GM23338 (cell line): ENCODE measurements at regions not wholly inside any gene's neighbourhood (a gene's known extent, or its start where the extent isn't known, plus 50 kb on each side); places are given as distances from the start of the nearest gene placed in this dataset.

Source experiments
- ATAC-seq: fragments of 200-7000 bp; cut with Tn5 transposase; 3 replicates; pipeline ENCODE4 v1.9.1; 2020
- DNase-seq: peaks from one replicate; pipeline ENCODE4 v3.0.0-alpha.2; 2015; ENCODE audit warnings: low spot score
- H2AFZ ChIP-seq: fragments of 200-600 bp; sonication (generic); 2 replicates; pipeline ENCODE4 v1.8.0; 2016; ENCODE audit warnings: antibody characterized with exemption, mild to moderate bottlenecking, moderate library complexity
- H3F3A ChIP-seq: fragments of 200-600 bp; sonication (generic); replicated peaks from 2 replicates; pipeline ENCODE4 v1.8.0; 2017; ENCODE audit warnings: antibody characterized with exemption, mixed run types, low read depth
- H3K27ac ChIP-seq: fragments of 200-600 bp; sonication (generic); 2 replicates; pipeline ENCODE4 v1.6.1; 2016; ENCODE audit warnings: low read depth
- H3K27me3 ChIP-seq: fragments of 200-600 bp; sonication (generic); 2 replicates; pipeline ENCODE4 v1.8.0; 2016; ENCODE audit warnings: mild to moderate bottlenecking, mixed run types, moderate library complexity; ENCODE audit not compliant: insufficient read depth
- H3K36me3 ChIP-seq: fragments of 200-600 bp; sonication (generic); 2 replicates; pipeline ENCODE4 v1.8.0; 2016; ENCODE audit warnings: mild to moderate bottlenecking; ENCODE audit not compliant: insufficient read depth
- H3K4me1 ChIP-seq: fragments of 200-600 bp; sonication (generic); 2 replicates; pipeline ENCODE4 v1.8.0; 2016; ENCODE audit warnings: mild to moderate bottlenecking, moderate library complexity; ENCODE audit not compliant: insufficient read depth
- H3K4me2 ChIP-seq: fragments of 200-600 bp; sonication (generic); 2 replicates; pipeline ENCODE4 v1.7.1; 2017; ENCODE audit warnings: mixed run types
- H3K4me3 ChIP-seq: fragments of 200-600 bp; sonication (generic); 2 replicates; pipeline ENCODE4 v1.6.1; 2016; ENCODE audit warnings: mixed run types
- H3K79me2 ChIP-seq: fragments of 200-600 bp; sonication (generic); replicated peaks from 2 replicates; pipeline ENCODE4 v1.8.0; 2017; ENCODE audit warnings: mild to moderate bottlenecking; ENCODE audit not compliant: insufficient read depth
- H3K9me2 ChIP-seq: fragments of 200-600 bp; sonication (generic); 2 replicates; pipeline ENCODE4 v1.8.0; 2017; ENCODE audit not compliant: insufficient read depth
- H4K20me1 ChIP-seq: fragments of 200-600 bp; sonication (generic); replicated peaks from 2 replicates; pipeline ENCODE4 v1.8.0; 2017; ENCODE audit warnings: mild to moderate bottlenecking; ENCODE audit not compliant: insufficient read depth
- H3K27ac Mint-ChIP-seq: 2 replicates; pipeline ENCODE4 v1.8.0; 2020; ENCODE audit warnings: inconsistent platforms, mild to moderate bottlenecking, moderate library complexity, mixed read lengths
- H3K27me3 Mint-ChIP-seq: 3 replicates; pipeline ENCODE4 v1.8.0; 2022; ENCODE audit warnings: low read depth, mild to moderate bottlenecking, moderate library complexity, mixed read lengths, inconsistent platforms; ENCODE audit not compliant: insufficient read depth, poor library complexity
- H3K36me3 Mint-ChIP-seq: 3 replicates; pipeline ENCODE4 v1.8.0; 2021; ENCODE audit warnings: low read depth, mild to moderate bottlenecking, inconsistent platforms, moderate library complexity, mixed read lengths
- H3K4me1 Mint-ChIP-seq: 3 replicates; pipeline ENCODE4 v1.8.0; 2020; ENCODE audit warnings: mild to moderate bottlenecking, inconsistent platforms, mixed read lengths
- H3K4me3 Mint-ChIP-seq: 3 replicates; pipeline ENCODE4 v1.8.0; 2021; ENCODE audit warnings: moderate library complexity, mild to moderate bottlenecking, inconsistent platforms, mixed read lengths
- H3K9me3 Mint-ChIP-seq: 3 replicates; pipeline ENCODE4 v1.8.0; 2020; ENCODE audit warnings: moderate library complexity, mild to moderate bottlenecking, inconsistent platforms, mixed read lengths
- CREB1 ChIP-seq: fragments of 250-450 bp; sonication (Bioruptor Pico); IDR thresholded peaks from 2 replicates; pipeline ENCODE4 v1.5.0; 2020; ENCODE audit warnings: low read depth, mild to moderate bottlenecking, moderate library complexity
- EZH2 ChIP-seq: fragments of 200-600 bp; sonication (generic); IDR thresholded peaks from one replicate; pipeline ENCODE4 v1.8.0; 2017; ENCODE audit warnings: antibody characterized with exemption, mild to moderate bottlenecking, low read depth; ENCODE audit not compliant: unreplicated experiment
- EZH2phosphoT487 ChIP-seq: fragments of 200-600 bp; sonication (generic); IDR thresholded peaks from one replicate; pipeline ENCODE4 v1.8.1; 2018; ENCODE audit warnings: antibody characterized with exemption; ENCODE audit not compliant: unreplicated experiment
- NANOG ChIP-seq: IDR thresholded peaks from 2 replicates; pipeline ENCODE4 v1.6.1; 2016; ENCODE audit warnings: antibody characterized with exemption, borderline replicate concordance
- STAT1 ChIP-seq: IDR thresholded peaks from one replicate; pipeline ENCODE4 v1.6.1; 2016; ENCODE audit warnings: antibody characterized with exemption; ENCODE audit not compliant: unreplicated experiment
- ZNF114 ChIP-seq: fragments of 250-450 bp; sonication (Bioruptor Pico); IDR thresholded peaks from 2 replicates; pipeline ENCODE4 v1.5.0; 2020; ENCODE audit warnings: mild to moderate bottlenecking, moderate library complexity
- ZNF331 ChIP-seq: fragments of 250-450 bp; sonication (Bioruptor Pico); IDR thresholded peaks from 2 replicates; pipeline ENCODE4 v1.5.0; 2020; ENCODE audit warnings: low read depth, mild to moderate bottlenecking, moderate library complexity
- TF ChIP-seq, protein P1 (sequence below): IDR thresholded peaks from one replicate; pipeline ENCODE4 v1.6.1; 2018; ENCODE audit warnings: antibody characterized with exemption; ENCODE audit not compliant: unreplicated experiment
- TF ChIP-seq, protein P2 (sequence below): IDR thresholded peaks from 2 replicates; pipeline ENCODE4 v1.6.1; 2016; ENCODE audit warnings: antibody characterized with exemption
- TF ChIP-seq, protein P3 (sequence below), 2 experiments: fragments of 200-600 bp in 1 of 2; sonication (generic) in 1 of 2; conservative IDR thresholded peaks; 2 replicates each; pipeline versions ENCODE4 v1.5.1 to v1.6.1; 2016 to 2017; ENCODE audit warnings: antibody characterized with exemption in 2 of 2, low read depth in 2 of 2, mild to moderate bottlenecking in 2 of 2, moderate library complexity in 1 of 2

DNA sequence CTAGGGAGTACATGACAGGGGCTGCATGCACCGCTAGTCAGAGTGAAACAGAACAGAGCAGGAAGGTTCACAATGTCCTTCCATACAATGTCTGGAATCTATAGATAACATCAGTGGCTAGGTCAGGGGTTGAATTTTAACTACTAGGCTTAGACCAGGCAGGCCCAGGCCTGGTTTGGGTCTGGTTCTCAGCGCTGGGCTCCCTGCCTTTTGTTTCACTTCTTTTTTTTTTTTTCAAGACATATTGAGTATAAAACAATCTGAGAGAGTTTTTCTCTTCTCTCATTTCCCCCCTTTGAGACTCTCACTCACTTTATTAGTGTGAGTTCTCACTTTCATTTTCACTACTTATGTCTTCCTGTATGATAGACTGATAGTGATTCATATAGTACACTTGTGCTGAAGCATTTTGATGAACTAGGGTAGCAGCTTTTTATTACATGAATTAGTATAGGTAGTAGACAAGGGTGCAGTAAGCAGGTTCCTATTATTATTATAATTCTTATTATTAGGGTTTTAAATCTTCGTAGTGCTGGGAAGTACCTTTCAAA lies 120.0 kb upstream of the ZDHHC15 start:
- Histone ChIP-seq H3K9me2 (no peaks in the 10 kb centered on the region), H3K4me2 (no peak overlapping the region), H3F3A (no peaks in the 10 kb centered on the region), H3K4me3 (no peak overlapping the region), H3K27me3 (no peaks in the 10 kb centered on the region), H2AFZ (no peak overlapping the region), H3K27ac (no peak overlapping the region), H3K79me2 (no peaks in the 10 kb centered on the region), H4K20me1 (no peaks in the 10 kb centered on the region), H3K36me3 (no peaks in the 10 kb centered on the region), H3K4me1 (no peaks in the 10 kb centered on the region)
- ATAC-seq: no peak
- H3K9me3 Mint-ChIP-seq: peaks cover 26% of the 10 kb centered on the region
- no peaks in the 10 kb centered on the region for H3K4me1 Mint-ChIP-seq
- H3K27me3 Mint-ChIP-seq: no peaks in the 10 kb centered on the region
- no peak overlapping the region for H3K27ac Mint-ChIP-seq
- no peak for DNase-seq
- no peak overlapping the region for H3K4me3 Mint-ChIP-seq
- peaks cover 6% of the 10 kb centered on the region; the same call in 2 of the 3 replicates for H3K36me3 Mint-ChIP-seq
- TF ChIP-seq STAT1 (no peak), ZNF114 (no peak)
- TF ChIP-seq, protein P1, sequence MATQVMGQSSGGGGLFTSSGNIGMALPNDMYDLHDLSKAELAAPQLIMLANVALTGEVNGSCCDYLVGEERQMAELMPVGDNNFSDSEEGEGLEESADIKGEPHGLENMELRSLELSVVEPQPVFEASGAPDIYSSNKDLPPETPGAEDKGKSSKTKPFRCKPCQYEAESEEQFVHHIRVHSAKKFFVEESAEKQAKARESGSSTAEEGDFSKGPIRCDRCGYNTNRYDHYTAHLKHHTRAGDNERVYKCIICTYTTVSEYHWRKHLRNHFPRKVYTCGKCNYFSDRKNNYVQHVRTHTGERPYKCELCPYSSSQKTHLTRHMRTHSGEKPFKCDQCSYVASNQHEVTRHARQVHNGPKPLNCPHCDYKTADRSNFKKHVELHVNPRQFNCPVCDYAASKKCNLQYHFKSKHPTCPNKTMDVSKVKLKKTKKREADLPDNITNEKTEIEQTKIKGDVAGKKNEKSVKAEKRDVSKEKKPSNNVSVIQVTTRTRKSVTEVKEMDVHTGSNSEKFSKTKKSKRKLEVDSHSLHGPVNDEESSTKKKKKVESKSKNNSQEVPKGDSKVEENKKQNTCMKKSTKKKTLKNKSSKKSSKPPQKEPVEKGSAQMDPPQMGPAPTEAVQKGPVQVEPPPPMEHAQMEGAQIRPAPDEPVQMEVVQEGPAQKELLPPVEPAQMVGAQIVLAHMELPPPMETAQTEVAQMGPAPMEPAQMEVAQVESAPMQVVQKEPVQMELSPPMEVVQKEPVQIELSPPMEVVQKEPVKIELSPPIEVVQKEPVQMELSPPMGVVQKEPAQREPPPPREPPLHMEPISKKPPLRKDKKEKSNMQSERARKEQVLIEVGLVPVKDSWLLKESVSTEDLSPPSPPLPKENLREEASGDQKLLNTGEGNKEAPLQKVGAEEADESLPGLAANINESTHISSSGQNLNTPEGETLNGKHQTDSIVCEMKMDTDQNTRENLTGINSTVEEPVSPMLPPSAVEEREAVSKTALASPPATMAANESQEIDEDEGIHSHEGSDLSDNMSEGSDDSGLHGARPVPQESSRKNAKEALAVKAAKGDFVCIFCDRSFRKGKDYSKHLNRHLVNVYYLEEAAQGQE: no peak
- TF ChIP-seq, protein P2, sequence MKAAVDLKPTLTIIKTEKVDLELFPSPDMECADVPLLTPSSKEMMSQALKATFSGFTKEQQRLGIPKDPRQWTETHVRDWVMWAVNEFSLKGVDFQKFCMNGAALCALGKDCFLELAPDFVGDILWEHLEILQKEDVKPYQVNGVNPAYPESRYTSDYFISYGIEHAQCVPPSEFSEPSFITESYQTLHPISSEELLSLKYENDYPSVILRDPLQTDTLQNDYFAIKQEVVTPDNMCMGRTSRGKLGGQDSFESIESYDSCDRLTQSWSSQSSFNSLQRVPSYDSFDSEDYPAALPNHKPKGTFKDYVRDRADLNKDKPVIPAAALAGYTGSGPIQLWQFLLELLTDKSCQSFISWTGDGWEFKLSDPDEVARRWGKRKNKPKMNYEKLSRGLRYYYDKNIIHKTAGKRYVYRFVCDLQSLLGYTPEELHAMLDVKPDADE: no peak

DNA sequence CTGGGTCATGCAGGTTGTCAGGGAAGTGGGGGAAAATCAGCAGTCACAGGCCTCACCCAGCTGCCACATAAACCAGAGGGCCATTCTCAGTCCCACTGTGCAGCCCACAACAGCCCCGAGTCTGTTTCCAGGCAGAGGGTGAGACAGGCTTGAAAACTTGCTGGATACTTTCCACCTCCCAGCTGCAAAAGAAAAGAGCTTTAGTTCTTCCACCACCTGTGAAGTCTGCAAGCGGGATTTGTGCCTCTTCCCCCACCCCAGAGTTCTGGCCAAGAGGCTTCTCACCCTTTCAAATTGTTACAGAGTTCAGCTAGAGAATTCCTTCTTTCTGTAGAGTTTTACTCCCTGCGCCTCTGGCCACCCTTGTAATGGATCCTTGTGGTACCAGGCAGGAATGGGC lies 115.5 kb upstream of the ZDHHC15 start:
- Mint-ChIP-seq H3K27me3 (no peaks in the 10 kb centered on the region), H3K9me3 (peaks cover 44% of the 10 kb centered on the region), H3K27ac (no peak overlapping the region), H3K4me3 (no peak overlapping the region), H3K36me3 (peaks cover 25% of the 10 kb centered on the region), H3K4me1 (no peaks in the 10 kb centered on the region; the same call in 2 of the 3 replicates)
- Histone ChIP-seq H3K4me2 (no peak overlapping the region), H3K27me3 (no peaks in the 10 kb centered on the region), H3K79me2 (no peaks in the 10 kb centered on the region), H3K27ac (no peak overlapping the region), H3F3A (no peaks in the 10 kb centered on the region), H3K4me1 (no peaks in the 10 kb centered on the region), H3K4me3 (no peak overlapping the region), H4K20me1 (no peaks in the 10 kb centered on the region), H2AFZ (no peak overlapping the region), H3K9me2 (no peaks in the 10 kb centered on the region), H3K36me3 (no peaks in the 10 kb centered on the region)
- ATAC-seq: no peak
- DNase-seq: no peak
- no peak for TF ChIP-seq CREB1
- no peak for TF ChIP-seq EZH2
- no peak for TF ChIP-seq EZH2phosphoT487
- TF ChIP-seq ZNF331 (CRISPR knock-in tag): no peak
- TF ChIP-seq, protein P3, sequence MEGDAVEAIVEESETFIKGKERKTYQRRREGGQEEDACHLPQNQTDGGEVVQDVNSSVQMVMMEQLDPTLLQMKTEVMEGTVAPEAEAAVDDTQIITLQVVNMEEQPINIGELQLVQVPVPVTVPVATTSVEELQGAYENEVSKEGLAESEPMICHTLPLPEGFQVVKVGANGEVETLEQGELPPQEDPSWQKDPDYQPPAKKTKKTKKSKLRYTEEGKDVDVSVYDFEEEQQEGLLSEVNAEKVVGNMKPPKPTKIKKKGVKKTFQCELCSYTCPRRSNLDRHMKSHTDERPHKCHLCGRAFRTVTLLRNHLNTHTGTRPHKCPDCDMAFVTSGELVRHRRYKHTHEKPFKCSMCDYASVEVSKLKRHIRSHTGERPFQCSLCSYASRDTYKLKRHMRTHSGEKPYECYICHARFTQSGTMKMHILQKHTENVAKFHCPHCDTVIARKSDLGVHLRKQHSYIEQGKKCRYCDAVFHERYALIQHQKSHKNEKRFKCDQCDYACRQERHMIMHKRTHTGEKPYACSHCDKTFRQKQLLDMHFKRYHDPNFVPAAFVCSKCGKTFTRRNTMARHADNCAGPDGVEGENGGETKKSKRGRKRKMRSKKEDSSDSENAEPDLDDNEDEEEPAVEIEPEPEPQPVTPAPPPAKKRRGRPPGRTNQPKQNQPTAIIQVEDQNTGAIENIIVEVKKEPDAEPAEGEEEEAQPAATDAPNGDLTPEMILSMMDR (conservative IDR thresholded peaks at IDR 0.05; ENCODE audit: low read depth in 2 of 2): no peak
- TF ChIP-seq NANOG: no peak
